Choroid plexus epithelial cell (primary cell): ENCODE measurements at regions not wholly inside any gene's neighbourhood (a gene's known extent, or its start where the extent isn't known, plus 50 kb on each side); places are given as distances from the start of the nearest gene placed in this dataset.

Experiments used
- DNase-seq: peaks from one replicate; pipeline ENCODE4 v3.0.0-alpha.2; 2010; ENCODE audit warnings: low read depth
- H3K4me3 ChIP-seq: 2 replicates; pipeline ENCODE4 v1.5.1; 2011; ENCODE audit warnings: low read depth, mild to moderate bottlenecking, control low read depth, low read length, moderate library complexity
- TF ChIP-seq, protein P1 (sequence below): conservative IDR thresholded peaks from 2 replicates; pipeline ENCODE4 v1.5.1; 2011; ENCODE audit warnings: low read depth, mild to moderate bottlenecking, control low read depth, inconsistent platforms, low read length, moderate library complexity

DNA sequence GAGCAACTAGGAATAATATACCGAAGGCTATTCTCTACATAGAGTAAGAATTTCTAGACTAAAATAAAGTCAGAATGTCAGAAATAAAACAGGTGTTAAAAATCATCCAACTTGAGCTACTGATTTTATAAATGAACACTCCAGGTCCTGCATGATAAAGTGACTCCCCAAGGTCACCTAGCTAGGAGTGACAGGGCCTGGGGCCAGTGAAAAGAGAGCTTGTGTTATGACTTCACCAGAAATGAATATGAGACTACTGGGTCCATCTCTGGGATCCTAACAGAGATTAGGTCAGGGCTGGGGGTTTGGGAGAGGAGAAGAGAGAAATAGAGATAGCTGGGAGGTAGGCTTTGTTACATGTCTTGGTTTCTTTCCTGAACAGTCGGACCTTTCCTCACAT is 89.7 kb upstream of the CYP1B1 start:
- no peak for DNase-seq
- TF ChIP-seq, protein P1, sequence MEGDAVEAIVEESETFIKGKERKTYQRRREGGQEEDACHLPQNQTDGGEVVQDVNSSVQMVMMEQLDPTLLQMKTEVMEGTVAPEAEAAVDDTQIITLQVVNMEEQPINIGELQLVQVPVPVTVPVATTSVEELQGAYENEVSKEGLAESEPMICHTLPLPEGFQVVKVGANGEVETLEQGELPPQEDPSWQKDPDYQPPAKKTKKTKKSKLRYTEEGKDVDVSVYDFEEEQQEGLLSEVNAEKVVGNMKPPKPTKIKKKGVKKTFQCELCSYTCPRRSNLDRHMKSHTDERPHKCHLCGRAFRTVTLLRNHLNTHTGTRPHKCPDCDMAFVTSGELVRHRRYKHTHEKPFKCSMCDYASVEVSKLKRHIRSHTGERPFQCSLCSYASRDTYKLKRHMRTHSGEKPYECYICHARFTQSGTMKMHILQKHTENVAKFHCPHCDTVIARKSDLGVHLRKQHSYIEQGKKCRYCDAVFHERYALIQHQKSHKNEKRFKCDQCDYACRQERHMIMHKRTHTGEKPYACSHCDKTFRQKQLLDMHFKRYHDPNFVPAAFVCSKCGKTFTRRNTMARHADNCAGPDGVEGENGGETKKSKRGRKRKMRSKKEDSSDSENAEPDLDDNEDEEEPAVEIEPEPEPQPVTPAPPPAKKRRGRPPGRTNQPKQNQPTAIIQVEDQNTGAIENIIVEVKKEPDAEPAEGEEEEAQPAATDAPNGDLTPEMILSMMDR, result no peak
- no peak overlapping the region for H3K4me3 ChIP-seq

GRCh38 chr2:38164881-38165280 is 88.9 kb upstream of the CYP1B1 start:
- no peak overlapping the region for H3K4me3 ChIP-seq
- TF ChIP-seq, protein P1, result no peak
- DNase-seq, result no peak

GRCh38 chr2:38163579-38163978 is 87.6 kb upstream of the CYP1B1 start:
- TF ChIP-seq, protein P1, result no peak
- no peak for DNase-seq
- H3K4me3 ChIP-seq, result no peak overlapping the region

GRCh38 chr2:38163006-38163405 is 87.1 kb upstream of the CYP1B1 start:
- no peak for DNase-seq
- no peak overlapping the region for H3K4me3 ChIP-seq
- TF ChIP-seq, protein P1, result no peak

DNA sequence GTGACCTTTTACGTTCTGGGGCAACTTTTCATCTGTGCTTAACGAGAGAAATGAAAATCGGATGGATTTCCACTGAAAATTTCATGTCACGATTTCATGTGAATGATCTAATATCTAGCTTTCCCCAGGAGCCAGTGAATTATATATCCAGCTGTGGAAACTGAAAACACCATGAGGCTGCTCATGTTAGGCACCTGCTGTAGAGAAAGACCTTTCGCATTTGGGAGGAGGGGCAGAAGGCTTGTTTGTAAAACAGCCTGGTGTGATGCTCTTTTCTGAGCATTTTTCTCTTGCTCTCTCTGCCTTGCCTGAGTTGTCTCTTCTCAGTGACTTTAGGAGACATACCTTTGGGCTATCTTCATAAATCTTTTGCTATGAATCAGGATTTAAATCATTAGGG is 84.6 kb upstream of the CYP1B1 start:
- TF ChIP-seq, protein P1, result no peak

GRCh38 chr2:38159597-38159996 is 83.6 kb upstream of the CYP1B1 start:
- TF ChIP-seq, protein P1, result no peak

More for the DNA sequence above, 84.6 kb upstream of the CYP1B1 start:
- DNase-seq, result no peak
- H3K4me3 ChIP-seq, result no peak overlapping the region

DNA sequence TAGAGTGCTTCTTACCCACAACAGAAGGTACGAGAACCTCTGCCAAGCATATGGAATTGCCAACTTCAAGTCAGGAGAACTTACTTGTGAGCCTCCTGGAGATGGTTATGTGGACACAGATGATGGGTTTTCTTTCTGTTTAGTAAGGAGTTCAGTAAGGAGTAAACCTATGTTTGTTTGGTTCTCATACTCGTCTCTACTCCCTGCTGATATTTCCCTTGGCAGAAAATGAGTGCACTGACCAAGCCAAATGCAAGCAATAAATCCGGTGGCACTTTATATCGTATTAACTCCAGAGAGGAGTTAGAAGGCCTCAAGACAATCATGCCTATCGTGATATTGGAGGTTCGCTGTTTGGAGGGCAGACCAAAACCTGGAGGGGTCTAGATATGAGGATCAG is 83.2 kb upstream of the CYP1B1 start:
- DNase-seq, result peak; percentile 52
- TF ChIP-seq, protein P1, result no peak
- H3K4me3 ChIP-seq, result no peak overlapping the region

More at GRCh38 chr2:38159597-38159996, 83.6 kb upstream of the CYP1B1 start:
- DNase-seq, result no peak
- H3K4me3 ChIP-seq, result no peak overlapping the region
